ENCODE measurements at regions not wholly inside any gene's neighbourhood (a gene's known extent, or its start where the extent isn't known, plus 50 kb on each side); places are given as distances from the start of the nearest gene placed in this dataset.

DNA sequence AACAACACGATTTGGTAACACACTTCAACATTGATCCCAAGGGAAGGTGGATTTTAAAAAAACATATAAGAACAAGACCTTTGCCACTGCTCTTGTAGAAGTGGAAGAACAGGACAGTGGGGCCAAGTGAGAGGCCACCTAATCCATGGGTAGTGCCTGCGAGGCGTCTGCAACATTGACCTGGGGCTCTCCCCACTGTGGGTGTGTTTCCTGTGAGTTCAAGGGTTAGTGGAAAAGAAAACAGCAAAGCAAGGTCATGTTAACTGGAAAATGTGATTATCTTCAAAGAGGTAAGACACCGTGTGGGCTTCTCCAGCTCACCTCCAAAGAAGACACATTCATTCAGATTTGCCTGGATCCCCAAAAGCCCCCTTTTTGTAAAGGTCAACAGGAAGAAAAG lies 327.0 kb downstream of the UQCRFS1 start:
- no peak for DNase-seq (ENCODE audit: extremely low spot score)
- ChIA-PET CTCF (no interaction called here), POLR2A (no interaction called here)
- no peak for TF ChIP-seq FOXM1 (IDR thresholded peaks at IDR 0.05; ENCODE audit: borderline replicate concordance)
- no peak for TF ChIP-seq PKNOX1 (IDR thresholded peaks at IDR 0.05)
- TF ChIP-seq BHLHE40 (IDR thresholded peaks at IDR 0.05; ENCODE audit: borderline replicate concordance): no peak
- no peak for TF ChIP-seq ARNT (IDR thresholded peaks at IDR 0.05)
- TF ChIP-seq NFRKB (IDR thresholded peaks at IDR 0.05): no peak
- no peak for TF ChIP-seq ELF4 (IDR thresholded peaks at IDR 0.05)
- TF ChIP-seq HDGF (IDR thresholded peaks at IDR 0.05; ENCODE audit: borderline replicate concordance): no peak
- TF ChIP-seq ZNF384 (IDR thresholded peaks at IDR 0.05): no peak
- TF ChIP-seq LEF1 (IDR thresholded peaks at IDR 0.05; ENCODE audit: borderline replicate concordance): no peak

GRCh38 chr19:28884786-28885476 lies 328.0 kb downstream of the UQCRFS1 start:
- CTCF ChIA-PET: no interaction called here
- TF ChIP-seq ELF4 (IDR thresholded peaks at IDR 0.05): no peak
- TF ChIP-seq PKNOX1 (IDR thresholded peaks at IDR 0.05): no peak
- no peak for TF ChIP-seq SUZ12 (IDR thresholded peaks at IDR 0.05)
- TF ChIP-seq FOXM1 (IDR thresholded peaks at IDR 0.05; ENCODE audit: borderline replicate concordance): no peak
- TF ChIP-seq LEF1 (IDR thresholded peaks at IDR 0.05; ENCODE audit: borderline replicate concordance): no peak
- no peak for TF ChIP-seq BHLHE40 (IDR thresholded peaks at IDR 0.05; ENCODE audit: borderline replicate concordance)
- TF ChIP-seq HDGF (IDR thresholded peaks at IDR 0.05; ENCODE audit: borderline replicate concordance): no peak
- TF ChIP-seq FOXK2 (IDR thresholded peaks at IDR 0.05): no peak
- no peak for TF ChIP-seq CTBP1 (IDR thresholded peaks at IDR 0.05; ENCODE audit: borderline replicate concordance)
- TF ChIP-seq TARDBP (IDR thresholded peaks at IDR 0.05): no peak
- no peak for TF ChIP-seq ZNF384 (IDR thresholded peaks at IDR 0.05)
- TF ChIP-seq SP1 (IDR thresholded peaks at IDR 0.05): no peak
- TF ChIP-seq FOXA1 (IDR thresholded peaks at IDR 0.05): no peak
- DNase-seq (ENCODE audit: extremely low spot score): no peak
- POLR2A ChIA-PET: no interaction called here

GRCh38 chr19:28883241-28883693 lies 329.7 kb downstream of the UQCRFS1 start:
- ChIA-PET CTCF (no interaction called here), POLR2A (no interaction called here)
- DNase-seq (ENCODE audit: extremely low spot score): no peak
- no peak for TF ChIP-seq HDGF (IDR thresholded peaks at IDR 0.05; ENCODE audit: borderline replicate concordance)
- TF ChIP-seq ELF4 (IDR thresholded peaks at IDR 0.05): no peak
- no peak for TF ChIP-seq SP1 (IDR thresholded peaks at IDR 0.05)
- no peak for TF ChIP-seq TARDBP (IDR thresholded peaks at IDR 0.05)
- TF ChIP-seq SUZ12 (IDR thresholded peaks at IDR 0.05): no peak
- TF ChIP-seq NFRKB (IDR thresholded peaks at IDR 0.05): no peak
- no peak for TF ChIP-seq ZNF384 (IDR thresholded peaks at IDR 0.05)
- TF ChIP-seq PKNOX1 (IDR thresholded peaks at IDR 0.05): no peak
- no peak for TF ChIP-seq ARNT (IDR thresholded peaks at IDR 0.05)
- no peak for TF ChIP-seq CTBP1 (IDR thresholded peaks at IDR 0.05; ENCODE audit: borderline replicate concordance)
- TF ChIP-seq L3MBTL2 (conservative IDR thresholded peaks at IDR 0.05): no peak

DNA sequence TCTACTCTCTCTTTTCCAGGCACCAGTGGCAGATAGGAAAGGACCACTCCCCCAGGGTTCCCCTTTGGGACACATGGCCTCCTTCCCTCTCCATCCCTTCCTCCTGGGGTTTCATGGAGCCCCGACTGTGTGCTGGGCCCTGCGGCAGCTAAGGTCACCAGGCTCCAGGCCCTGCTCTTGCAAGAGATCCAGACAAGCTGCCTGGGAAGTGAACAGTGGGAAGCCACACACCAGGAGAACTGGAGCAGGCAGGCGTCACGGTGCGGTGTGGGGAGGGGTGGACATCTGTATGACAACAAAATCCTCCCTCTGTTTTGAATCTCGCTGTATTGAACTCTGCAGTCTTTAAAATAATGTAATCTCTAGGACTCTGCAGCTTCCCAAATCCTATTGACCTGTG lies 330.1 kb downstream of the UQCRFS1 start:
- TF ChIP-seq FOXA1 (IDR thresholded peaks at IDR 0.05): no peak
- no peak for TF ChIP-seq LEF1 (IDR thresholded peaks at IDR 0.05; ENCODE audit: borderline replicate concordance)
- no peak for TF ChIP-seq NFRKB (IDR thresholded peaks at IDR 0.05)
- TF ChIP-seq ARNT (IDR thresholded peaks at IDR 0.05): no peak
- no peak for TF ChIP-seq L3MBTL2 (conservative IDR thresholded peaks at IDR 0.05)
- TF ChIP-seq BHLHE40 (IDR thresholded peaks at IDR 0.05; ENCODE audit: borderline replicate concordance): no peak
- TF ChIP-seq FOXM1 (IDR thresholded peaks at IDR 0.05; ENCODE audit: borderline replicate concordance): no peak
- TF ChIP-seq ZNF384 (IDR thresholded peaks at IDR 0.05): no peak
- TF ChIP-seq CTBP1 (IDR thresholded peaks at IDR 0.05; ENCODE audit: borderline replicate concordance): no peak
- no peak for TF ChIP-seq SP1 (IDR thresholded peaks at IDR 0.05)
- TF ChIP-seq HDGF (IDR thresholded peaks at IDR 0.05; ENCODE audit: borderline replicate concordance): no peak
- TF ChIP-seq TARDBP (IDR thresholded peaks at IDR 0.05): no peak
- no peak for DNase-seq (ENCODE audit: extremely low spot score)
- ChIA-PET POLR2A (no interaction called here), CTCF (no interaction called here)

DNA sequence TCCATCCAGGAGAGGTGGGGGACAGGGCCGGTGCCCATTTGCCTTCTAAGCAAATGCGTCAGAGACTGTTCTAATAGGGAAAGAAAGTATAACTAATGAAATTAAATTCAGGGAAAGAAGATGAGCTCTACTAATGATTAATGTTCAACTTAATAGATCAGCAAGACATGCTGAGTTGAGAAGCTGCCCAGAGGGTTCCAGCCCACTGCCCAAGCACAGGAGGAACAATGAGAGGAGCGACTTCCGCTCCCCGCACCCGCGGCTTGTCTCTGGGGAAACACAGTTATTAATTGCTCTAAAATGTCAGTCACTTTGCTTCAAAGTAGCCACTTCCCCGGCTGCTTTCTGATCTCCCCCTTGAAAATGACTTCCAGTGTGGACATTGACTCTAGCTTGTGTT lies 331.3 kb downstream of the UQCRFS1 start:
- TF ChIP-seq L3MBTL2 (conservative IDR thresholded peaks at IDR 0.05) (no peak), HDGF (IDR thresholded peaks at IDR 0.05; ENCODE audit: borderline replicate concordance) (no peak), CTBP1 (IDR thresholded peaks at IDR 0.05; ENCODE audit: borderline replicate concordance) (no peak), NFRKB (IDR thresholded peaks at IDR 0.05) (no peak), ZNF384 (IDR thresholded peaks at IDR 0.05) (no peak), FOXA1 (IDR thresholded peaks at IDR 0.05) (no peak), BHLHE40 (IDR thresholded peaks at IDR 0.05; ENCODE audit: borderline replicate concordance) (no peak), ARNT (IDR thresholded peaks at IDR 0.05) (no peak), SP1 (IDR thresholded peaks at IDR 0.05) (no peak), PKNOX1 (IDR thresholded peaks at IDR 0.05) (no peak), FOXK2 (IDR thresholded peaks at IDR 0.05) (no peak)
- ChIA-PET POLR2A (no interaction called here), CTCF (no interaction called here)
- no peak for DNase-seq (ENCODE audit: extremely low spot score)
